Left lung (tissue), 4 donors: ENCODE measurements at regions not wholly inside any gene's neighbourhood (a gene's known extent, or its start where the extent isn't known, plus 50 kb on each side); places are given as distances from the start of the nearest gene placed in this dataset.

Experiments
- ATAC-seq: fragments of 200-7000 bp; cut with Tn5 transposase; one replicate; pipeline ENCODE4 v1.9.1; 2020; ENCODE audit warnings: moderate library complexity
- DNase-seq, 4 donors: peaks; one replicate each; pipeline ENCODE4 v3.0.0-alpha.2; 2013 to 2020
- H3K27ac ChIP-seq, 2 donors: fragments of 200-600 bp; sonication (generic) in 1 of 2; one replicate each; pipeline versions ENCODE4 v1.5.0 to v1.8.0; 2020 to 2021
- H3K27me3 ChIP-seq, 2 donors: fragments of 200-600 bp; sonication (generic) in 1 of 2; one replicate each; pipeline versions ENCODE4 v1.5.0 to v1.8.0; 2020 to 2021
- H3K36me3 ChIP-seq, 2 donors: fragments of 200-600 bp; sonication (generic) in 1 of 2; one replicate each; pipeline versions ENCODE4 v1.5.0 to v1.8.0; 2020 to 2021
- H3K4me1 ChIP-seq, 2 donors: fragments of 200-600 bp; one replicate each; pipeline ENCODE4 v1.8.0; 2021
- H3K4me3 ChIP-seq, 2 donors: fragments of 200-600 bp; sonication (generic) in 1 of 2; one replicate each; pipeline versions ENCODE4 v1.5.0 to v1.8.0; 2020 to 2021; ENCODE audit warnings: mild to moderate bottlenecking in 1 of 2
- H3K9me3 ChIP-seq, 2 donors: fragments of 200-600 bp; sonication (generic) in 1 of 2; one replicate each; pipeline versions ENCODE4 v1.5.0 to v1.8.0; 2020 to 2021
- intact Hi-C, 2 donors: fragments of 100-400 bp; cut with DNase I; formaldehyde crosslinking; loops; one replicate each; pipeline versions ENCODE4 v1.11.2 to v1.14.2; 2022
- TF ChIP-seq, protein P1 (sequence below), 2 donors: fragments of 200-600 bp; sonication (generic) in 1 of 2; IDR thresholded peaks; one replicate each; pipeline versions ENCODE4 v1.5.0 to v1.8.0; 2021; ENCODE audit warnings: antibody characterized with exemption in 2 of 2
- donor health status: DM: no; HTN: yes; CAD: no.
- donor health status: DM: no; HTN: no; CAD: no.

DNA sequence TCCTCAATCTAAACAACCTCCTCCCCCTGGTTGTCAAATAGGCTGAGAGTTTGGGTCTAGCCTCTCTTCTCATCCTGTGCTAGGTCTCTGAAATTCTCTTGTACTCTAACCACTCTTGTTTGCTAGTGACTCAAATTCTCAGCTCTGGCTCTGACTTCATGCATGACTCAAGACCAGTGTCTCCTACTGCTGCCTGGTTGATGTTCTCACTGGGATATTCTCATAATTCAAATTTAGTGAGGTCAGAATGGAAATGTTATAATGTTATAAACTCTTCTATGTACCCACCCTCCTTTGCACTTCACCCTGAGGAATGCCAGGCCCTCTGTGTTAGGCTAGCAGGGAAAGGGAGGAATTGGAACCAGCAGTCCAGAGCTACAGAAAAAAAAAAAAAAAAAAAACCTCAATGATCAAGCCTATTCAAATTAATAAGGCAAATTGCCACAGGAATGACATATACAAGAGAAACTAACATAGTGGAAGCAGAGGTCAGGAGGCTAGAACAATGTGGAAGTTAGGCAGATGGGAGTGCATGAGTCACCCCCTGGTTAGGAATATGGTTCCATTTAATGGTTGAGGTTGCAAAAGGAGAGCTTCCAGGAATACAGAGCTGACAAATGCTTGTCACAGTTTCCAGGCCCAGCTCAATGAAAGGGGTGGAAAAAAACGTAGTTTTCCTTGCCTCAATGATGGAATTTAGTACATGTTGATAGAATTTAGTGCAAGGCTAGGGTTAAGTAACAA, 459.5 kb downstream of the RMST start:
- Histone ChIP-seq H3K36me3 (no peaks in the 10 kb centered on the region), H3K9me3 (no peaks in the 10 kb centered on the region), H3K4me3 (no peak overlapping the region), H3K4me1 (no peaks in the 10 kb centered on the region), H3K27ac (peak overlapping the region in 1 of 2 donors; percentile 40), H3K27me3 (no peaks in the 10 kb centered on the region)
- ATAC-seq = peak; percentile 84
- intact Hi-C loops = no loop called here
- TF ChIP-seq, protein P1, sequence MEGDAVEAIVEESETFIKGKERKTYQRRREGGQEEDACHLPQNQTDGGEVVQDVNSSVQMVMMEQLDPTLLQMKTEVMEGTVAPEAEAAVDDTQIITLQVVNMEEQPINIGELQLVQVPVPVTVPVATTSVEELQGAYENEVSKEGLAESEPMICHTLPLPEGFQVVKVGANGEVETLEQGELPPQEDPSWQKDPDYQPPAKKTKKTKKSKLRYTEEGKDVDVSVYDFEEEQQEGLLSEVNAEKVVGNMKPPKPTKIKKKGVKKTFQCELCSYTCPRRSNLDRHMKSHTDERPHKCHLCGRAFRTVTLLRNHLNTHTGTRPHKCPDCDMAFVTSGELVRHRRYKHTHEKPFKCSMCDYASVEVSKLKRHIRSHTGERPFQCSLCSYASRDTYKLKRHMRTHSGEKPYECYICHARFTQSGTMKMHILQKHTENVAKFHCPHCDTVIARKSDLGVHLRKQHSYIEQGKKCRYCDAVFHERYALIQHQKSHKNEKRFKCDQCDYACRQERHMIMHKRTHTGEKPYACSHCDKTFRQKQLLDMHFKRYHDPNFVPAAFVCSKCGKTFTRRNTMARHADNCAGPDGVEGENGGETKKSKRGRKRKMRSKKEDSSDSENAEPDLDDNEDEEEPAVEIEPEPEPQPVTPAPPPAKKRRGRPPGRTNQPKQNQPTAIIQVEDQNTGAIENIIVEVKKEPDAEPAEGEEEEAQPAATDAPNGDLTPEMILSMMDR (IDR thresholded peaks at IDR 0.05) = no peak
- no peak for DNase-seq

- no peak for DNase-seq
Observed at GRCh38 chr12:97923546-97923945, 460.9 kb downstream of the RMST start.

DNA sequence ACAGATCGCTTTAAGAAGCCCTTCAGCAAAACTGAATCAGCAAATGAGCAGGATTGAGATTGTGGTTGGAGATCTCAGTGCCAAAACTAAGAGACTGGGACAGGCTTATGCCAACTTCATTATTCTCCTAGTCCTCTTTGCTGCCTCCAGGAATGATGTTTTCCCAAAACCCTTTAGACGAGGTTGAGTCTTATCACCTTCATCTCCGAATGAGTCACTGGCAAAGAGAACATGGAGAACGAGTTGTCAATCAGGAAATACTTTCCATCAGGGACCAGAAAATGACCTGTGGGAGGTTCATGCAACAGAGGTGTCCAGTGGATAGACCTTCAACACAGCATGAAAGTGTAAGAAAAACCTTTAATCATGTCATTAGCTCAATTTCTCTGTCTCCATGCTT, 461.5 kb downstream of the RMST start:
- no peaks in the 10 kb centered on the region for H3K4me1 ChIP-seq
- ATAC-seq = no peak
- H3K9me3 ChIP-seq = no peaks in the 10 kb centered on the region
- intact Hi-C loops = no loop called here
- no peak overlapping the region for H3K27ac ChIP-seq
- H3K4me3 ChIP-seq = no peak overlapping the region
- no peak for DNase-seq
- no peaks in the 10 kb centered on the region for H3K36me3 ChIP-seq
- TF ChIP-seq, protein P1 (IDR thresholded peaks at IDR 0.05) = no peak
- no peaks in the 10 kb centered on the region for H3K27me3 ChIP-seq

More at GRCh38 chr12:97923546-97923945, 460.9 kb downstream of the RMST start:
- no peaks in the 10 kb centered on the region for H3K36me3 ChIP-seq
- H3K4me1 ChIP-seq = no peaks in the 10 kb centered on the region
- no peaks in the 10 kb centered on the region for H3K9me3 ChIP-seq
- TF ChIP-seq, protein P1 (IDR thresholded peaks at IDR 0.05) = no peak
- H3K4me3 ChIP-seq = no peak overlapping the region
- ATAC-seq = no peak
- no peaks in the 10 kb centered on the region for H3K27me3 ChIP-seq
- intact Hi-C loops = no loop called here
- H3K27ac ChIP-seq = no peak overlapping the region

DNA sequence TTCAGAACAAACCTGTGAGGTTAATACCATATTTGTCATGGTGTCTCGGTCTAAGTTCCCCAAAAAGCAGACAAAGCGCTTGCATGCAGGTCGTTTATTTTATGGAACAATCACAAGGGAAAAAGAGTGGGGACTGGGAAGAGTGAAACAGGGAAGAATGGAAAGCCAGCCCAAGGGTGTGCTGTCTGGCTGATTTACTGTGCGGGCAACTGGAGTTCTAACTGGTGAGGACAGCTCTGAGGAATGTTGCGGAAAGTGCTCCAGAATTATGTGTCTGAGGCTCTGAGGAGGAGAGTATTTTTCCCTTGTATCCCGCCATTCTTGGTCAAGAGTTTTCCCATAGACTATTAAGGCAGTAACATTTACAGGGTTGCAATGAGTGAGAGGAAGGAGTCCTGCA, 465.4 kb downstream of the RMST start:
- Histone ChIP-seq H3K36me3 (no peaks in the 10 kb centered on the region), H3K4me3 (no peak overlapping the region), H3K27ac (no peak overlapping the region), H3K4me1 (no peaks in the 10 kb centered on the region), H3K9me3 (no peaks in the 10 kb centered on the region), H3K27me3 (no peaks in the 10 kb centered on the region)
- intact Hi-C loops = no loop called here
- DNase-seq (no peak), ATAC-seq (no peak)
- TF ChIP-seq, protein P1 (IDR thresholded peaks at IDR 0.05) = no peak

GRCh38 chr12:97936165-97936564, 473.6 kb downstream of the RMST start:
- intact Hi-C loops = no loop called here
- Histone ChIP-seq H3K27me3 (no peaks in the 10 kb centered on the region), H3K4me1 (no peaks in the 10 kb centered on the region), H3K36me3 (no peaks in the 10 kb centered on the region), H3K27ac (no peak overlapping the region), H3K9me3 (no peaks in the 10 kb centered on the region), H3K4me3 (no peak overlapping the region)
- ATAC-seq (no peak), DNase-seq (no peak)
- TF ChIP-seq, protein P1 (IDR thresholded peaks at IDR 0.05) = no peak
